ENCODE measurements at regions not wholly inside any gene's neighbourhood (a gene's known extent, or its start where the extent isn't known, plus 50 kb on each side); places are given as distances from the start of the nearest gene placed in this dataset.

DNA sequence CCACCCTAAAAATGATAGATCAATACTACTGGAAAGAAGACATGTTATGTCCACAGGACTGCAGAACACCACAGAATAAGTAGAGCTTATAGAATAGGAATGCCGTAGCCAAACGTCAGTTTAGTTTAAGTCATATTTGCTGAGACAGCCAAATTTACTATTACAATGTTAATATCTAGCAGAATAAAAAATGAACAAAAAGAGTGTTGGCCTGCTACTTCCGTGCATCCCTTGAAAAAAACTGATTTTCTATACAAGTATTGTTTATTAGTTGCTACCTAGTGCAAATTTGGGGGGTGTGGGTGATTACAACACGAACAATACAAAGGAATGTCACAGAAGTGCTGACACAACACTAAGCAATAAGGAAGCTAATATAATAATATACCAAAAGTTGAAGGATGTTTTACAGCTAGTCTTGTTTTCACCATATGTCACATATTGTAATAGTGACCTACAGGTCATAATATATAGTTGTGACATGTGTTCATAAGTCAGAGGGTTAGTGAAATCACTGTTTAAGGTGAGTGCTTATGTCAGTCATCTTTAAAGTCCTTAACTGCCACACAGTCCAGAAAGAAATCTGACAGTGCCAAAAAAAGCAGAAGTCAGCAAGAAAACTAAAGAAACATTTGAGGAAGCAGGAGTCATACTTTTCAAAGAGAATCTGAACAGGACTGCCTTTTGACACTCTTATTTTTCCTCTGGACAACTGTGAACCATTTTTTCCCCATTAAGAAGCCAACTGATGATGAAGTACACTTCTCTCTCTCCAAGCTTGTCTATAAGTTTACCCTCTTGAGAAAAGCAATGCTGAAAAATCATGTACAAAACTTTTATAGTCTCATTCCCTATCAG, 376.4 kb downstream of the ZEB2 start:
- no peak overlapping the region for H3K4me3 ChIP-seq (ENCODE audit: low read depth, low read length, poor library complexity, severe bottlenecking)
- intact Hi-C loops (cut with micrococcal nuclease; ENCODE audit: unreplicated experiment): no loop called here
- no peak overlapping the region for H3K27ac ChIP-seq (ENCODE audit: low read depth, low read length, poor library complexity, severe bottlenecking)
- H3K4me1 ChIP-seq (ENCODE audit: insufficient read depth, low read length, poor library complexity, severe bottlenecking): no peaks in the 10 kb centered on the region
- no TSS peak for BruUV-seq (replicated peaks)
- ChIA-PET CTCF (no interaction called here), POLR2A (ENCODE audit: low non-redundant PET) (no interaction called here)
- no peaks in the 10 kb centered on the region for H3K9me3 ChIP-seq (ENCODE audit: low read depth, low read length, poor library complexity, severe bottlenecking)
- no peaks in the 10 kb centered on the region for H3K36me3 ChIP-seq (ENCODE audit: insufficient read depth, low read length, poor library complexity, severe bottlenecking)
- H3K27me3 ChIP-seq (replicated peaks; ENCODE audit: insufficient read depth, low read depth, low read length, poor library complexity): no peaks in the 10 kb centered on the region
- DNase-seq (ENCODE audit: low spot score): no peak
- no peak for TF ChIP-seq EZH2 (IDR thresholded peaks at IDR 0.05; ENCODE audit: borderline replicate concordance, low read depth, low read length, poor library complexity, severe bottlenecking)
- TF ChIP-seq, protein P1, sequence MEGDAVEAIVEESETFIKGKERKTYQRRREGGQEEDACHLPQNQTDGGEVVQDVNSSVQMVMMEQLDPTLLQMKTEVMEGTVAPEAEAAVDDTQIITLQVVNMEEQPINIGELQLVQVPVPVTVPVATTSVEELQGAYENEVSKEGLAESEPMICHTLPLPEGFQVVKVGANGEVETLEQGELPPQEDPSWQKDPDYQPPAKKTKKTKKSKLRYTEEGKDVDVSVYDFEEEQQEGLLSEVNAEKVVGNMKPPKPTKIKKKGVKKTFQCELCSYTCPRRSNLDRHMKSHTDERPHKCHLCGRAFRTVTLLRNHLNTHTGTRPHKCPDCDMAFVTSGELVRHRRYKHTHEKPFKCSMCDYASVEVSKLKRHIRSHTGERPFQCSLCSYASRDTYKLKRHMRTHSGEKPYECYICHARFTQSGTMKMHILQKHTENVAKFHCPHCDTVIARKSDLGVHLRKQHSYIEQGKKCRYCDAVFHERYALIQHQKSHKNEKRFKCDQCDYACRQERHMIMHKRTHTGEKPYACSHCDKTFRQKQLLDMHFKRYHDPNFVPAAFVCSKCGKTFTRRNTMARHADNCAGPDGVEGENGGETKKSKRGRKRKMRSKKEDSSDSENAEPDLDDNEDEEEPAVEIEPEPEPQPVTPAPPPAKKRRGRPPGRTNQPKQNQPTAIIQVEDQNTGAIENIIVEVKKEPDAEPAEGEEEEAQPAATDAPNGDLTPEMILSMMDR (conservative IDR thresholded peaks at IDR 0.05; ENCODE audit: low read depth, low read length): no peak

- intact Hi-C loops (cut with micrococcal nuclease; ENCODE audit: unreplicated experiment): no loop called here
- CTCF ChIA-PET: no interaction called here
- TF ChIP-seq, protein P1 (conservative IDR thresholded peaks at IDR 0.05; ENCODE audit: low read depth, low read length): no peak
- no peak for TF ChIP-seq EZH2 (IDR thresholded peaks at IDR 0.05; ENCODE audit: borderline replicate concordance, low read depth, low read length, poor library complexity, severe bottlenecking)
- Histone ChIP-seq H3K27me3 (replicated peaks; ENCODE audit: insufficient read depth, low read depth, low read length, poor library complexity) (no peaks in the 10 kb centered on the region), H3K27ac (ENCODE audit: low read depth, low read length, poor library complexity, severe bottlenecking) (no peak overlapping the region), H3K36me3 (ENCODE audit: insufficient read depth, low read length, poor library complexity, severe bottlenecking) (no peaks in the 10 kb centered on the region), H3K4me1 (ENCODE audit: insufficient read depth, low read length, poor library complexity, severe bottlenecking) (peaks cover 3% of the 10 kb centered on the region), H3K4me3 (ENCODE audit: low read depth, low read length, poor library complexity, severe bottlenecking) (no peak overlapping the region), H3K9me3 (ENCODE audit: low read depth, low read length, poor library complexity, severe bottlenecking) (no peaks in the 10 kb centered on the region)
- BruUV-seq (replicated peaks): no TSS peak
- POLR2A ChIA-PET (ENCODE audit: low non-redundant PET): no interaction called here
- DNase-seq (ENCODE audit: low spot score): peak; percentile 11
Observed at GRCh38 chr2:144140891-144141290, 379.0 kb downstream of the ZEB2 start.

- POLR2A ChIA-PET (ENCODE audit: low non-redundant PET): no interaction called here
- no TSS peak for BruUV-seq (replicated peaks)
Observed at GRCh38 chr2:144137705-144138428, 382.1 kb downstream of the ZEB2 start.

More at GRCh38 chr2:144137705-144138428, 382.1 kb downstream of the ZEB2 start:
- CTCF ChIA-PET: no interaction called here
- Histone ChIP-seq H3K4me1 (ENCODE audit: insufficient read depth, low read length, poor library complexity, severe bottlenecking) (peaks cover 7% of the 10 kb centered on the region), H3K36me3 (ENCODE audit: insufficient read depth, low read length, poor library complexity, severe bottlenecking) (no peaks in the 10 kb centered on the region), H3K9me3 (ENCODE audit: low read depth, low read length, poor library complexity, severe bottlenecking) (no peaks in the 10 kb centered on the region), H3K27me3 (replicated peaks; ENCODE audit: insufficient read depth, low read depth, low read length, poor library complexity) (no peaks in the 10 kb centered on the region), H3K27ac (ENCODE audit: low read depth, low read length, poor library complexity, severe bottlenecking) (no peak overlapping the region), H3K4me3 (ENCODE audit: low read depth, low read length, poor library complexity, severe bottlenecking) (no peak overlapping the region)
- intact Hi-C loops (cut with micrococcal nuclease; ENCODE audit: unreplicated experiment): no loop called here
- TF ChIP-seq EZH2 (IDR thresholded peaks at IDR 0.05; ENCODE audit: borderline replicate concordance, low read depth, low read length, poor library complexity, severe bottlenecking): no peak
- TF ChIP-seq, protein P1 (conservative IDR thresholded peaks at IDR 0.05; ENCODE audit: low read depth, low read length): no peak
- no peak for DNase-seq (ENCODE audit: low spot score)
